ENCODE measurements at regions not wholly inside any gene's neighbourhood (a gene's known extent, or its start where the extent isn't known, plus 50 kb on each side); places are given as distances from the start of the nearest gene placed in this dataset.

DNA sequence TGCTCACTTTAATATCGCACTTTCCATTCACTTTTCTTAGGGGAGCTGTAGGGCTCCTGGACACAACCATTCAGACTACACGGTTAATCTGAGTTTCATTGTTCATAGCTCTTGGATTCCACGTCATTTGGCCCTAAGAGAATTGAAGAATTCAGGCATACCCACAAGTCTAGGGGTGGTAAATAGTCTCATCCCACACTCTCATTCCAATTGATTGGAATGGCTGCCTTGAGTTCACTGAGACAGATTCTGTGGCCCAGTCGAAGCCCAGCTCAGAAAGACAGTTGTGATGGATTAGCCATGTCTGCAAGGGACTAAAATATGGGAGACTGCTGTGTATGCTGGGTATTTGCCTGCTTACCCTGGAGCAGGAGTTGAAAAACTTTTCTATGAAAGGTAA is 124.6 kb downstream of the TFCP2L1 start:
- Histone ChIP-seq H2AK5ac (ENCODE audit: low read length, severe bottlenecking) (no peak overlapping the region), H2AFZ (ENCODE audit: low read depth, low read length) (no peak overlapping the region), H3K4ac (ENCODE audit: low read depth in 1 of 2, low read length in 2 of 2) (no peak overlapping the region), H3K27ac (ENCODE audit: low read length, poor library complexity, severe bottlenecking) (no peak overlapping the region), H3K14ac (ENCODE audit: low read length in 2 of 2) (no peak overlapping the region), H4K8ac (ENCODE audit: low read length) (no peak overlapping the region), H2BK120ac (ENCODE audit: low read depth, low read length) (no peak overlapping the region), H2BK5ac (ENCODE audit: low read depth, low read length, poor library complexity, severe bottlenecking) (no peak overlapping the region), H3K79me1 (replicated peaks; ENCODE audit: low read length, poor library complexity, severe bottlenecking) (no peaks in the 10 kb centered on the region), H2BK15ac (ENCODE audit: low read depth, poor library complexity, severe bottlenecking) (no peak overlapping the region), H3K27me3 (ENCODE audit: control insufficient read depth in 1 of 2, insufficient read depth in 1 of 2, low read length in 2 of 2) (peaks cover 9 to 10% of the 10 kb centered on the region in 2 experiments), H3K9me3 (ENCODE audit: control insufficient read depth, low read length) (peaks cover 30% of the 10 kb centered on the region), H3K9ac (ENCODE audit: low read length) (no peak overlapping the region), H3K23ac (ENCODE audit: low read length in 2 of 2) (no peak overlapping the region), H3K4me2 (ENCODE audit: low read length, poor library complexity, severe bottlenecking) (no peak overlapping the region), H2BK12ac (ENCODE audit: low read length in 2 of 2) (no peak overlapping the region), H3K4me1 (ENCODE audit: control insufficient read depth, insufficient read depth, low read depth, low read length) (no peaks in the 10 kb centered on the region), H3K18ac (ENCODE audit: low read depth in 1 of 2, low read length in 2 of 2) (no peak overlapping the region), H3K36me3 (ENCODE audit: control insufficient read depth in 1 of 2, insufficient read depth in 2 of 2, low read depth in 1 of 2, low read length in 2 of 2) (no peaks in the 10 kb centered on the region), H4K91ac (ENCODE audit: low read length) (no peak overlapping the region), H3K4me3 (ENCODE audit: insufficient read depth in 1 of 2, low read depth in 1 of 2, low read length in 2 of 2) (no peak overlapping the region)
- WGBS = 74% methylated on average over 4 of the region's 4 CpGs
- DNase-seq = no peak

DNA sequence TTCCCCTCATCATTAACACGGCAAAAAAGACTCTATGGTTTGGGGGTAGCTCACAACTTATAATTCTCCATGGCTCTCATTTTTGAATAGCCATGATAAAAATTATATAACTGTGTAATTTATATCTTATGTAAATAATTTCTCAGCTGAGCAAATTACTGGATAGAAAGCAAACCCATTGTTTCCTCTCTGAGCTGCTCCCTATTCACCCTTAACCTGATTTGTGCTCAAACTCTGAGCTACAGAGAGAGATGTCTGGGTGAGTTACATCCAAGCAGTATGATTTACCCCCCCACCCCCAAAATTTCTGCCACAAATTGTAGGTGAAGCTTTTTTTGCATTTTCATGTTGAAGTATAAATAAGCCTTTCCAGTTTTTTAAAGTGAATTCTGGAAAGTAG is 123.7 kb downstream of the TFCP2L1 start:
- no peak overlapping the region for H2AK5ac ChIP-seq (ENCODE audit: low read length, severe bottlenecking)

DNA sequence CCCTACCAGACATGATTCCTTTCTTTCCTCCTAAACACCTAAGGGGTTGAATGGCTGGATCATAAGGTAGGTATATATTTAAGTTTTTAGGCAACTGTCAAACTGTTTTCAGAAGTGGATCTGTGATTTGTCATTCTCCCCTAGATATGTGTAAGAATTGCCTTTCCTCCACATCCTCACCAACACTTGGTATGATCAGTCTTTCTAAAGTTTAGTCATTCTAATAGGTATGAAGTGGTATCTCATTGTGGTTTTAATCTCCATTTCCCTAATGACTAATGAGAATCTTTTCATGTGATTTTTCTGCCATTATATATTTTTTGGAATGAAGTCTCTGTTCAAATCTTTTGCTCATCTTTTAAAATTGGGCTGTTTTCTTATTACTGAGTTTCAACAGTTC is 122.1 kb downstream of the TFCP2L1 start:
- Histone ChIP-seq H3K18ac (ENCODE audit: low read depth in 1 of 2, low read length in 2 of 2) (no peak overlapping the region), H3K14ac (ENCODE audit: low read length in 2 of 2) (no peak overlapping the region), H2BK12ac (ENCODE audit: low read length in 2 of 2) (no peak overlapping the region), H3K4me1 (ENCODE audit: control insufficient read depth, insufficient read depth, low read depth, low read length) (no peaks in the 10 kb centered on the region), H3K9ac (ENCODE audit: low read length) (no peak overlapping the region), H3K27ac (ENCODE audit: low read length, poor library complexity, severe bottlenecking) (no peak overlapping the region), H4K8ac (ENCODE audit: low read length) (no peak overlapping the region), H3K4me2 (ENCODE audit: low read length, poor library complexity, severe bottlenecking) (no peak overlapping the region), H3K4me3 (ENCODE audit: insufficient read depth in 1 of 2, low read depth in 1 of 2, low read length in 2 of 2) (no peak overlapping the region), H2AFZ (ENCODE audit: low read depth, low read length) (no peak overlapping the region), H3K4ac (ENCODE audit: low read depth in 1 of 2, low read length in 2 of 2) (no peak overlapping the region), H3K27me3 (ENCODE audit: control insufficient read depth in 1 of 2, insufficient read depth in 1 of 2, low read length in 2 of 2) (peaks cover 10 to 16% of the 10 kb centered on the region in 2 experiments), H2BK5ac (ENCODE audit: low read depth, low read length, poor library complexity, severe bottlenecking) (no peak overlapping the region), H2BK15ac (ENCODE audit: low read depth, poor library complexity, severe bottlenecking) (no peak overlapping the region), H3K36me3 (ENCODE audit: control insufficient read depth in 1 of 2, insufficient read depth in 2 of 2, low read depth in 1 of 2, low read length in 2 of 2) (no peaks in the 10 kb centered on the region), H4K91ac (ENCODE audit: low read length) (no peak overlapping the region), H3K79me1 (replicated peaks; ENCODE audit: low read length, poor library complexity, severe bottlenecking) (no peaks in the 10 kb centered on the region), H3K9me3 (ENCODE audit: control insufficient read depth, low read length) (peaks cover 14% of the 10 kb centered on the region), H3K23ac (ENCODE audit: low read length in 2 of 2) (no peak overlapping the region), H2AK5ac (ENCODE audit: low read length, severe bottlenecking) (no peak overlapping the region), H2BK120ac (ENCODE audit: low read depth, low read length) (no peak overlapping the region)
- no peak for DNase-seq

More for the DNA sequence above, 123.7 kb downstream of the TFCP2L1 start:
- H2BK120ac ChIP-seq (ENCODE audit: low read depth, low read length) = no peak overlapping the region
- H3K79me1 ChIP-seq (replicated peaks; ENCODE audit: low read length, poor library complexity, severe bottlenecking) = no peaks in the 10 kb centered on the region
- no peak overlapping the region for H2BK15ac ChIP-seq (ENCODE audit: low read depth, poor library complexity, severe bottlenecking)
- H3K4me2 ChIP-seq (ENCODE audit: low read length, poor library complexity, severe bottlenecking) = no peak overlapping the region
- no peak overlapping the region for H4K8ac ChIP-seq (ENCODE audit: low read length)
- no peak overlapping the region for H3K4me3 ChIP-seq (ENCODE audit: insufficient read depth in 1 of 2, low read depth in 1 of 2, low read length in 2 of 2)
- no peak overlapping the region for H3K18ac ChIP-seq (ENCODE audit: low read depth in 1 of 2, low read length in 2 of 2)
- H3K27me3 ChIP-seq (ENCODE audit: control insufficient read depth in 1 of 2, insufficient read depth in 1 of 2, low read length in 2 of 2) = peaks cover 9 to 10% of the 10 kb centered on the region in 2 experiments
- H2AFZ ChIP-seq (ENCODE audit: low read depth, low read length) = no peak overlapping the region
- no peak overlapping the region for H2BK5ac ChIP-seq (ENCODE audit: low read depth, low read length, poor library complexity, severe bottlenecking)
- no peak overlapping the region for H3K4ac ChIP-seq (ENCODE audit: low read depth in 1 of 2, low read length in 2 of 2)
- H4K91ac ChIP-seq (ENCODE audit: low read length) = no peak overlapping the region
- WGBS = no CpG with 5 or more reads among the region's 1 CpG
- no peak for DNase-seq
- no peaks in the 10 kb centered on the region for H3K4me1 ChIP-seq (ENCODE audit: control insufficient read depth, insufficient read depth, low read depth, low read length)
- no peak overlapping the region for H3K9ac ChIP-seq (ENCODE audit: low read length)
- H2BK12ac ChIP-seq (ENCODE audit: low read length in 2 of 2) = no peak overlapping the region
- H3K9me3 ChIP-seq (ENCODE audit: control insufficient read depth, low read length) = peaks cover 28% of the 10 kb centered on the region
- no peak overlapping the region for H3K27ac ChIP-seq (ENCODE audit: low read length, poor library complexity, severe bottlenecking)
- H3K14ac ChIP-seq (ENCODE audit: low read length in 2 of 2) = no peak overlapping the region
- no peak overlapping the region for H3K23ac ChIP-seq (ENCODE audit: low read length in 2 of 2)
- no peaks in the 10 kb centered on the region for H3K36me3 ChIP-seq (ENCODE audit: control insufficient read depth in 1 of 2, insufficient read depth in 2 of 2, low read depth in 1 of 2, low read length in 2 of 2)

DNA sequence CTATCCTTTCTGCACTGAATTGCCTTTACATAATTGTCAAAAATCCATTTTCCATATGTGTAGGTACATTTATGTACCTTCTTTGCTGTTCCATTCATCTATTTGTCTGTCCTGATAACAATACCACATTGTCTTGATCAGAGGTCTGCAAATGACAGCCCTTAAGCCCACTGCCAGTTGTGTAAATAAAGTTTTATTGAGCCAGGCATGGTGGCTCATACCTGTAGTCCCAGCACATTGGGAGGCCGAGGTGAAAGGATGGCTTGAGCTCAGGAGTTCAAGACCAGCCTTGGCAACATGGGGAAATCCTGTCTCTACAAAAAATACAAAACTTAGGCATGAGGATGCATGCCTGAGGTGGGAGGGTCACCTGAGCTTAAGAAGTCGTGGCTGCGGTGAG is 121.0 kb downstream of the TFCP2L1 start:
- Histone ChIP-seq H2BK120ac (ENCODE audit: low read depth, low read length) (no peak overlapping the region), H3K23ac (ENCODE audit: low read length in 2 of 2) (no peak overlapping the region), H3K27ac (ENCODE audit: low read length, poor library complexity, severe bottlenecking) (no peak overlapping the region), H2BK5ac (ENCODE audit: low read depth, low read length, poor library complexity, severe bottlenecking) (no peak overlapping the region), H3K4me1 (ENCODE audit: control insufficient read depth, insufficient read depth, low read depth, low read length) (no peaks in the 10 kb centered on the region), H3K4me3 (ENCODE audit: insufficient read depth in 1 of 2, low read depth in 1 of 2, low read length in 2 of 2) (no peak overlapping the region), H2AFZ (ENCODE audit: low read depth, low read length) (no peak overlapping the region), H3K14ac (ENCODE audit: low read length in 2 of 2) (no peak overlapping the region), H3K27me3 (ENCODE audit: control insufficient read depth in 1 of 2, insufficient read depth in 1 of 2, low read length in 2 of 2) (peaks cover 10 to 16% of the 10 kb centered on the region in 2 experiments), H3K4me2 (ENCODE audit: low read length, poor library complexity, severe bottlenecking) (no peak overlapping the region), H2BK15ac (ENCODE audit: low read depth, poor library complexity, severe bottlenecking) (no peak overlapping the region), H4K91ac (ENCODE audit: low read length) (no peak overlapping the region), H4K8ac (ENCODE audit: low read length) (no peak overlapping the region), H3K9ac (ENCODE audit: low read length) (no peak overlapping the region), H3K36me3 (ENCODE audit: control insufficient read depth in 1 of 2, insufficient read depth in 2 of 2, low read depth in 1 of 2, low read length in 2 of 2) (no peaks in the 10 kb centered on the region), H3K79me1 (replicated peaks; ENCODE audit: low read length, poor library complexity, severe bottlenecking) (no peaks in the 10 kb centered on the region), H3K9me3 (ENCODE audit: control insufficient read depth, low read length) (peaks cover 6% of the 10 kb centered on the region), H3K4ac (ENCODE audit: low read depth in 1 of 2, low read length in 2 of 2) (no peak overlapping the region), H2AK5ac (ENCODE audit: low read length, severe bottlenecking) (no peak overlapping the region), H2BK12ac (ENCODE audit: low read length in 2 of 2) (no peak overlapping the region), H3K18ac (ENCODE audit: low read depth in 1 of 2, low read length in 2 of 2) (no peak overlapping the region)
- WGBS = 61% methylated on average over 3 of the region's 3 CpGs
- DNase-seq = no peak

Measured in mesenchymal stem cell (in vitro differentiated cells and primary cell).